ENCODE measurements at regions not wholly inside any gene's neighbourhood (a gene's known extent, or its start where the extent isn't known, plus 50 kb on each side); places are given as distances from the start of the nearest gene placed in this dataset.
"Not testable (repeated sequence)": the region's sequence is repeated elsewhere in the genome, so short reads cannot be mapped to it uniquely, and the experiment has no call there.

GRCh38 chr4:118474771-118475170 lies 122.0 kb upstream of the PRSS12 start:
- H3K9me3 Mint-ChIP-seq; H3K4me3 Mint-ChIP-seq; DNase-seq (ENCODE audit: low spot score in 2 of 2); H3K36me3 Mint-ChIP-seq; H3K27ac Mint-ChIP-seq; ATAC-seq; H3K4me1 Mint-ChIP-seq: not testable (repeated sequence)

- H3K27ac Mint-ChIP-seq; DNase-seq (ENCODE audit: low spot score in 2 of 2); ATAC-seq; H3K4me1 Mint-ChIP-seq; H3K36me3 Mint-ChIP-seq; H3K9me3 Mint-ChIP-seq; H3K4me3 Mint-ChIP-seq: not testable (repeated sequence)
Observed at GRCh38 chr4:118475901-118476300, 123.1 kb upstream of the PRSS12 start.

GRCh38 chr4:118477826-118478225 lies 125.0 kb upstream of the PRSS12 start:
- H3K36me3 Mint-ChIP-seq; H3K27ac Mint-ChIP-seq; H3K4me3 Mint-ChIP-seq; DNase-seq (ENCODE audit: low spot score in 2 of 2); ATAC-seq; H3K4me1 Mint-ChIP-seq; H3K9me3 Mint-ChIP-seq: not testable (repeated sequence)

GRCh38 chr4:118485801-118486314 lies 133.1 kb upstream of the PRSS12 start:
- not testable (repeated sequence) for H3K9me3 Mint-ChIP-seq, H3K4me3 Mint-ChIP-seq

GRCh38 chr4:118492963-118493362 lies 140.2 kb upstream of the PRSS12 start:
- not testable (repeated sequence) for H3K36me3 Mint-ChIP-seq; H3K9me3 Mint-ChIP-seq; ATAC-seq; DNase-seq (ENCODE audit: low spot score in 2 of 2); H3K4me1 Mint-ChIP-seq; H3K4me3 Mint-ChIP-seq; H3K27ac Mint-ChIP-seq

More at GRCh38 chr4:118485801-118486314, 133.1 kb upstream of the PRSS12 start:
- not testable (repeated sequence) for DNase-seq (ENCODE audit: low spot score in 2 of 2); H3K27ac Mint-ChIP-seq; ATAC-seq; H3K4me1 Mint-ChIP-seq; H3K36me3 Mint-ChIP-seq

GRCh38 chr4:118494437-118494836 lies 141.6 kb upstream of the PRSS12 start:
- not testable (repeated sequence) for DNase-seq (ENCODE audit: low spot score in 2 of 2); H3K27ac Mint-ChIP-seq; H3K4me1 Mint-ChIP-seq; H3K9me3 Mint-ChIP-seq; ATAC-seq; H3K4me3 Mint-ChIP-seq; H3K36me3 Mint-ChIP-seq

GRCh38 chr4:118502967-118503366 lies 150.2 kb upstream of the PRSS12 start:
- H3K4me3 Mint-ChIP-seq; ATAC-seq; H3K9me3 Mint-ChIP-seq; H3K4me1 Mint-ChIP-seq; H3K36me3 Mint-ChIP-seq; DNase-seq (ENCODE audit: low spot score in 2 of 2); H3K27ac Mint-ChIP-seq: not testable (repeated sequence)

GRCh38 chr4:118504927-118505326 lies 152.1 kb upstream of the PRSS12 start:
- not testable (repeated sequence) for H3K9me3 Mint-ChIP-seq; DNase-seq (ENCODE audit: low spot score in 2 of 2); ATAC-seq; H3K27ac Mint-ChIP-seq; H3K4me3 Mint-ChIP-seq; H3K36me3 Mint-ChIP-seq; H3K4me1 Mint-ChIP-seq

- H3K4me3 Mint-ChIP-seq; H3K27ac Mint-ChIP-seq; H3K4me1 Mint-ChIP-seq; ATAC-seq; DNase-seq (ENCODE audit: low spot score in 2 of 2); H3K36me3 Mint-ChIP-seq; H3K9me3 Mint-ChIP-seq: not testable (repeated sequence)
Observed at GRCh38 chr4:118505491-118505890, 152.7 kb upstream of the PRSS12 start.

- H3K4me3 Mint-ChIP-seq; H3K27ac Mint-ChIP-seq; H3K36me3 Mint-ChIP-seq; H3K4me1 Mint-ChIP-seq; ATAC-seq; H3K9me3 Mint-ChIP-seq; DNase-seq (ENCODE audit: low spot score in 2 of 2): not testable (repeated sequence)
Observed at GRCh38 chr4:118512870-118513269, 160.1 kb upstream of the PRSS12 start.

GRCh38 chr4:118514332-118514731 lies 161.5 kb upstream of the PRSS12 start:
- DNase-seq (ENCODE audit: low spot score in 2 of 2); ATAC-seq; H3K4me3 Mint-ChIP-seq; H3K36me3 Mint-ChIP-seq; H3K4me1 Mint-ChIP-seq; H3K27ac Mint-ChIP-seq; H3K9me3 Mint-ChIP-seq: not testable (repeated sequence)

- not testable (repeated sequence) for ATAC-seq; H3K4me1 Mint-ChIP-seq; H3K9me3 Mint-ChIP-seq; H3K36me3 Mint-ChIP-seq; H3K4me3 Mint-ChIP-seq; H3K27ac Mint-ChIP-seq; DNase-seq (ENCODE audit: low spot score in 2 of 2)
Observed at GRCh38 chr4:118516107-118516506, 163.3 kb upstream of the PRSS12 start.

GRCh38 chr4:118530107-118530506 lies 155.1 kb upstream of the METTL14 start:
- not testable (repeated sequence) for H3K4me3 Mint-ChIP-seq; H3K4me1 Mint-ChIP-seq; ATAC-seq; H3K36me3 Mint-ChIP-seq; H3K27ac Mint-ChIP-seq; DNase-seq (ENCODE audit: low spot score in 2 of 2); H3K9me3 Mint-ChIP-seq

- not testable (repeated sequence) for H3K36me3 Mint-ChIP-seq; DNase-seq (ENCODE audit: low spot score in 2 of 2); H3K4me3 Mint-ChIP-seq; H3K4me1 Mint-ChIP-seq; H3K9me3 Mint-ChIP-seq; H3K27ac Mint-ChIP-seq
- ATAC-seq: peak; percentile 79
Observed at GRCh38 chr4:118531947-118532346, 153.2 kb upstream of the METTL14 start.

GRCh38 chr4:118535788-118536187 lies 149.4 kb upstream of the METTL14 start:
- H3K9me3 Mint-ChIP-seq; H3K4me3 Mint-ChIP-seq; H3K36me3 Mint-ChIP-seq; DNase-seq (ENCODE audit: low spot score in 2 of 2); ATAC-seq; H3K4me1 Mint-ChIP-seq; H3K27ac Mint-ChIP-seq: not testable (repeated sequence)

GRCh38 chr4:118539412-118540077 lies 145.6 kb upstream of the METTL14 start:
- H3K27ac Mint-ChIP-seq; H3K4me1 Mint-ChIP-seq; H3K9me3 Mint-ChIP-seq; DNase-seq (ENCODE audit: low spot score in 2 of 2); H3K36me3 Mint-ChIP-seq; H3K4me3 Mint-ChIP-seq: not testable (repeated sequence)
- peak; percentile 45 for ATAC-seq

All from stimulated activated effector memory CD8-positive, alpha-beta T cell treated with anti-CD3 and anti-CD28 coated beads, Interleukin-12 subunit alpha, Interleukin-12 subunit beta, amount 100 ng/mL, for 72 hours (primary cell).